ENCODE measurements at regions not wholly inside any gene's neighbourhood (a gene's known extent, or its start where the extent isn't known, plus 50 kb on each side); places are given as distances from the start of the nearest gene placed in this dataset.
"Not testable (repeated sequence)": the region's sequence is repeated elsewhere in the genome, so short reads cannot be mapped to it uniquely, and the experiment has no call there.

DNA sequence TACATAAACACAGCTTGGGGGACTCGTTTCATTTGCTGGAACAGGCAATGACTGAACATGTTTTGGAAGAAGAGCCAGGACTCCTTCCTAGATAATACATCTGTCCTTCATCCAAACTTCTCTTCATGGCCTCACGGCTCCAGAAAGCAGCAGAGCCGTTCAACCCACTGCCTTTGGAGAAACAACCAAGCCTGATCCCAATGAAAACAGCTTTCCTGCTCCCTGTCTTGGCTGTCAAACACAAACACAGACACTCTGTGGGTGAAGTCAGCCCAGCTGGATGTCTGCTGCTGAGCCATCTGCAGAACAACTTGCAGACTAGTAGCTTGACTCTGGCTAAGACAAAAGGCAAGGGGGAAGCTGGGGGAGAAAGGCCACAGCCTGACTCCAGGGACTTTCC lies 345.1 kb upstream of the PSMD7 start:
- DNase-seq (ENCODE audit: low spot score), result no peak

GRCh38 chr16:73949574-73950320 lies 346.9 kb upstream of the PSMD7 start:
- peak; percentile 71 for DNase-seq (ENCODE audit: low spot score)

- DNase-seq (ENCODE audit: low spot score), result no peak
These were observed 351.0 kb upstream of the PSMD7 start for GRCh38 chr16:73945631-73946030.

DNA sequence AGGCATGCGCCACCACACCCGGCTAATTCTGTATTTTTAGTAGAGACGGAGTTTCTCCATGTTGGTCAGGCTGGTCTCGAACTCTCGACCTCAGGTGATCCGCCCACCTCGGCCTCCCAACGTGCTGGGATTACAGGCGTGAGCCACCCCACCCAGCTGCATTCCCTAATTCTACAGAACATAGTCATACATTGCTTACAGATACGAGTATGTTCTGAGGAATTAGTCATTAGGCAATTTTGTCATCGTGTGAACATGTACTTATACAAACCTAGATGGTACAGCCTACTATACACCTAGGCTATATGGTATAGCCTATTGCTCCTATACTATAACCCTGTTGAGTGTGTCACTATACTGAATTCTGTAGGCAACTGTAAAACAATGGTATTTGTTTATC lies 353.4 kb upstream of the PSMD7 start:
- not testable (repeated sequence) for DNase-seq (ENCODE audit: low spot score)

DNA sequence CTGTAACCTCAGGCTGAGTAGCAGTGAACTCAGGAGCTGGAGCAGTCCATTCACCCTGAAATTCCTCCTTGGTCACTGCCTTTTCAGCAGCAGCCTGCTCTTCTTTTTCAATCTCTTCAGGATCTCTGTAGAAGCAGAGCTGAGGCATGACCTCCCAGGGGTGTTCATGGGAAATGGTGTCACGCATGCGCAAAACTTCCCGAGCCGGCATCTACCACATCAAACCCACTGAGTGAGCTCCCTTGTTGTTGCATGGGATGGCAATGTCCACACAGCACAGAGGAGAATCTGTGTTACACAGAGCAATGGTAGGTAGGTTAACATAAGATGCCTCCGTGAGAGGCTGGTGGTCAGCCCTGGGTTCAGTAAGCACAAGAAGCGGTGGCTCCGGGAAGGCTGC lies 355.8 kb upstream of the PSMD7 start:
- not testable (repeated sequence) for DNase-seq (ENCODE audit: low spot score)

DNA sequence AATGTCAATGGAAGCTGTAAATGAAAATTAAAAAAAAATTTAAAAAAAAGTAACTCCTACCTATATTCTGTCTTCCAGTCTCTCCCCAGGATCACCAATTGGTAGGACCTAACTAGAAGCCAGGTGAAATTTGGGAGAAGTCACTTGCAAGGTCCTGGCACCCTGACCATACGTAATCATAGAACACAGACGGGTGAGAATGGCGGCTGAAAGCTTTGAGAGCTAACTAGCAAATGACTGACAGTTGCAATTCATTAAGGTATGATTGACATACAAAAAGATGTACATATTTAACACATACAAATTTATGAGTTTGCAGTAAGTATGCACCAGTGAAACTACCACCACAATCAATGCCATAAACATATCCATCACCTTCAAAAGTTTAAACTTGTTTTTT lies 372.7 kb upstream of the PSMD7 start:
- DNase-seq (ENCODE audit: low spot score), result no peak

- no peak for DNase-seq (ENCODE audit: low spot score)
These were observed 375.3 kb upstream of the PSMD7 start for GRCh38 chr16:73921295-73921694.

GRCh38 chr16:73916829-73917594 lies 379.6 kb upstream of the PSMD7 start:
- no peak for DNase-seq (ENCODE audit: low spot score)

DNA sequence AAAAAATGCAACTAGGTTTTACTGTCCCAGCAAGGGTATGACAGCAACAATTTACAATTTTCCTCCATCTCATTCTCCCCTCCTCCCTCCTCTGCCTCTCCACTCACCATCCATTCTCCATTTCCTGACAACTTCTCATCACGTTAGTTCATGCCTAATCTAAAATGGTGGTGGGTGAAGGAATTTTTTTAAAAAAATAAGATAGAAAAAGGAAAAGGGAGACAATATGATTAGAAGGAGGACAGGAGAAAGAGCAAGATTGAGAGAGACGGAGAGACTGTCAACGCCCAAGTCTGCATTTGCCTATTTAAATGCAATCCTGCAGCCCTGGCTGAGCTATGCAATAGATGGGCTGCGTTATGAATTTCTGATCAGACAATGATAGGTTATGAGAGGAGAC lies 380.7 kb upstream of the PSMD7 start:
- DNase-seq (ENCODE audit: low spot score), result no peak

DNA sequence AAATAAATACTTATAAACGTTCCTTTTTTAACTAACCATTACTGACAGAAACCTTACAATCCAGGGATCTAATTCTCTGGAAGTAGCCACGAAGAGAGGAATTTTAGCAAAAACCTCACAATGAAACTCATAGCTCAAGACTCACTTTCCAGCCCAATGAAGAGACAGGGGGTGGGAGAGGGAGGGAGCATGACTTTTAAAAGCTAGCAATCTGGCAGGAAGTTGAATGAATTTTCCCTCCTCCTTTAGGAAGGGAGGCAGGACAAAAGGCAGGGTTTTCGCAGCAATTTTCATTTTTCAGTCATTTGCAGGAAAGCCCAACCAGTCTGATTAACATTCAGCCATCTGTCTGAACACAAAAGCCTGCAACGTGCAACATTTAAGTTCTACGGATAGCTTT lies 381.5 kb upstream of the PSMD7 start:
- DNase-seq (ENCODE audit: low spot score), result no peak

DNA sequence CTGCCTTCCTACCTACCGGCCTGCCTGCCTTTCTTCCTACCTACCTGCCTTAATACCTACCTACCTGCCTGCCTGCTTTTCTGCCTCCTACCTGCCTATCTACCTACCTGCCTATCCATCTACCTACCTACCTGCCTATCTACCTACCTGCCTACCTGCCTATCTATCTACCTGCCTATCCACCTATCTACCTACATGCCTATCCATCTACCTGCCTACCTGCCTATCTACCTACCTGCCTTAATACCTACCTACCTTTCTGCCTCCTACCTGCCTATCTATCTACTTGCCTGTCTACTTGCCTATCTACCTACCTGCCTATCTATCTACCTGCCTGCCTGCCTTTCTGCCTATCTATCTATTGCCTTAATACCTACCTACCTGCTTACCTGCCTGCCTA lies 383.8 kb upstream of the PSMD7 start:
- DNase-seq (ENCODE audit: low spot score), result no peak

GRCh38 chr16:73912281-73912680 lies 384.3 kb upstream of the PSMD7 start:
- DNase-seq (ENCODE audit: low spot score), result no peak

DNA sequence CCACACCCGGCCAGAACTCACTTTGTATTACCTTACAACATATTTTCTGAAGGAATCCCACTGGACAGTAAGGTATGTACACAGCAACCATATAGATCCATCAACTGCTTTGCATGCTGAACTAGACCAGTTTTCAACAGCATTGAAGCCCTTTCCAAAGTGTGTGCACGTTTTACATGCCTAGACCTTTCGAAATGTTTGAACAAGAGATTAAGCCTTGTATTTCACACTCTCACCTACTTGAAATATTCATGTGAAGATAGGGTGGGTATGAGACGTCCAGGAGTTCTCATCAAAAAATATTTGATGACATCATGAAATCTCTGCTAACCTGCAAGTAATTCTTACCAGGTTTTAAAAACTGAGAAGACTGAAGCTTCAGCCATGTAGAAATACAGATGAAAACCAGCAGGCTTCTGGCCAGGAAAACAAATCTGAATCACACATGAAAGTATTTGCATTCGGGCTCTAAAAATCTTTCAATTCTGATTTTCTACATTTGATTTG lies 387.0 kb upstream of the PSMD7 start:
- DNase-seq (ENCODE audit: low spot score), result no peak

DNA sequence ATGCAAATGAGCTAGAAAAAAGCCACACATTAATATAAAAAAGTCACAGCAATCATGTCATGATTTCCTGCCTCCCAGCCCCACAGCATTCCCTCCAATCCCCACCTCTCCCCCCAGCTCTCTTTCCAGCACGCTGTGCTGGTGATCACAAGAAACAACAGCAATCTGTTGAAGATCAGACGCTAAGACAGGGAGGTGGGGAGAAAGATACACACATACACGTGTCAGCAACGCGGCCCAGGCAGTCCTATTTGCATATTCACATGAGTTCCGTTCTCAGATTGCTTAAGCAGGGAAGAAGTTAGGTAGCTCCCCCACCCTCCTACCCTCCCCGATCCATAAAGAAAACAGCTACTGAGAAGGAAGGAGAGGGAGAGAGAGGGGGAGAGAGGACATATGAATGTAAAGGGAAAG lies 405.5 kb upstream of the PSMD7 start:
- DNase-seq (ENCODE audit: low spot score), result no peak

DNA sequence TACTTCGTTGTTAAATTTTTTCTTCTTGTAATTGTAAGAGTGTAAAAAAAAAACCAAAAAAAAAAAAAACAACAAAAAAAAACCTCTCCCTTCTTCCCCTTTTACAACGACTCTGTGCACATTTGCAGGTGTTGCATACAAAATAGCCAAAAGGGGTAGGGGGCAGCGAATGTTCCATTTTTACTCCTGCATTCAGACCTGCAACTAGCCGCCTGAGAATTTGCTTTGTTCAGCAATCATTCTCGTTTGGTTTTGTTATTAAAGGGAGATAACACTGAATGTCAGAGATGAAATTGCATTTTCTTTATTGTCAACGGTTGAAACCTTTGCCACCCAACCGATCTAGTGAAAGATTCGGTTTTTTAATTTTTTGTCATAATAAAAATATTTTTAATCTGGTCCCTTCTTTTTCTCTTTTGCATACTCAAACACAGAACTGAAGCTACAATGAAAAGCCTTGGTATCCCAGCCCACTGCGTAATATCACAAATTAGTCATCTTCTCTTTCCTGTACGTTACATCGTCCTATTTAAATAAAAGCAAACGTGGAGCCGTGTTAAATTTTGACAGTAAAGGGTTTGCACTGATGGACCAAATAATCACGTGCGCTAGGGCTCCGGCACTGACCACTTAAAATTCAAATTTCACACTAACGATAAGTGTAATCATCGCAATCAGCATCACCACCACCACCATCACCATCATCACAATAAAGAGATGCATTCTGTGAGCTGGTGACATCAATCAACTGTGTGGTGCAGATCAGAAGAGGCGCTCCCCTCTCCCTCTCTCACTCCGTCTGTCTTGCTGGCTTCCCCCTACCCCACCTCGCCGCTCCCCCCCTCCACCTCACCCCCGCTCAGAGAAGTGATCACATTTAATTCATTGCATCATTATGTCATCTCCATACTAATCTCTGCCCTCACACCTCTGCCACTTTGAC lies 406.2 kb upstream of the PSMD7 start:
- DNase-seq (ENCODE audit: low spot score), result no peak

DNA sequence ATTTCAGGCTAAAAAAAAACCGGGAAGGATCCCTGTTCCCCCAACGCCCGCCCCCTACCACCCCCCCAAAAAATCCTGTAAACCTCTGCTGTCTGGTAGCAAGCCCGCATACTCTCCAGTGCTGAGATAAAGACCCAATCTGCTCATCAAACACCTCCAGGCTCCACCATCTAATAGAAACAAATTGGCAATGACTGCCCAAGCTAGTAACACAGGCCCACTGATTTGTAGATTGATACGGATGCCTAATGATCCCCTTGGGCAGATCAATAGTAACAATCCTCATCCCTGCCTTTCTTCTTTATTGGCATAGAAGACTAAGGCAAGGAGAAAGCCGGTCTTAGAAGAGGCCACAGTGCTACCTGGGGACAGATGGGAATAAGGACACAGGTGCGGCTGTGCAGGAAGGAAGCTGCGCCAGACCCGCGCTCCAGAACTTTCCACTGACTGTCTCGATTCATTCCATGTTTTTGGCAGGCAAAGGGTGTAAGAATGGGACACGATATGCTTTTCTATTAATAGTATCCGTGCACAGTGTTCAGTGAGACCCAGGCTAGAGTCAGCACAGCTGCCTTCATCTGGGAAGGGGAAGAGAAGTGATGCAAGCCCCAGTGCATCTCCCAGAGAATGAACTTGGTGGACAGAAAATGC lies 407.6 kb upstream of the PSMD7 start:
- DNase-seq (ENCODE audit: low spot score), result no peak

GRCh38 chr16:73887911-73888310 lies 408.7 kb upstream of the PSMD7 start:
- DNase-seq (ENCODE audit: low spot score), result no peak

GRCh38 chr16:73886426-73886825 lies 410.2 kb upstream of the PSMD7 start:
- DNase-seq (ENCODE audit: low spot score), result no peak

DNA sequence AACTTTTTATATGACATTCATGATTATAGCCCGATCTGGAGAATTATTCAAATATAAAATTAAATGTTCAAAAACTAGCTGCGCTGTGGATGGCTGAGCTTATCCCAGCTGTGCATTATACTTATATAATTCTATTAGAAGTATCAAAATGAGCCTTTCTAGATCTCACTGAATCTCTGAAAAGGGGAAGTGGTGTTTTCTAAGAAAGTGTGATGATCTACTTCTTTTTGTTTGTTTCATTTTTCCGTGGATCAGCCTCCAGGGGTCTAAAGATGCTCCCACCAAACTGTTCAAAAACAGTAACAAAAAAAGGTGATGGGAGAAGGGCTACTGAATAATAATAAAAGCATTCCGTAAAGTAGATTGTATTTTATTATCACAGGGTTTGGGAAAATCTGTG lies 411.3 kb upstream of the PSMD7 start:
- DNase-seq (ENCODE audit: low spot score), result no peak

- DNase-seq (ENCODE audit: low spot score), result no peak
These were observed 412.8 kb upstream of the PSMD7 start for GRCh38 chr16:73883841-73884240.

DNA sequence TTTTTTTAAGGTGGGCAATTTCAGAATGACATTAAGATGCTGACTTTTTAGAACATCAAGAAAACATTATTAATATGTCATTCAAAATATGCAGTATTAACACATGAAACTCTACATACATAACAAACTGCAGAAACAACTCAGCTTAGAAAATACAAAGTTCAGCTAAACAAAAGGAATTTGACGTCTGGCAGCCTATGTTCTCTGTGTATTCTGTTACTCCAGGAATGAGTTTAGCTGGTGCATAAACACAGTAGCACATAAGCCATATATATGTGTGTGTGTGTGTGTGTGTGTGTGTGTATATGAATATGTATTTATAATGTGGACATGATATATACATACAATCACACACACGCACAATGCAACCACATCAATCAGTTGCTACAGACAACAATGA lies 413.5 kb upstream of the PSMD7 start:
- no peak for DNase-seq (ENCODE audit: low spot score)

GRCh38 chr16:73882651-73883050 lies 414.0 kb upstream of the PSMD7 start:
- DNase-seq (ENCODE audit: low spot score), result no peak
